SK-N-SH treated with all-trans-retinoic acid at 6 μM for 48 hours (cell line): ENCODE measurements at regions not wholly inside any gene's neighbourhood (a gene's known extent, or its start where the extent isn't known, plus 50 kb on each side); places are given as distances from the start of the nearest gene placed in this dataset.

ENCODE experiments used
- ARNTL ChIP-seq: fragments of 450-650 bp; formaldehyde crosslinking; IDR thresholded peaks from 2 replicates; pipeline ENCODE4 v1.5.0; 2020; ENCODE audit warnings: low read depth, mild to moderate bottlenecking, moderate library complexity, borderline replicate concordance
- CSDC2 ChIP-seq: fragments of 250-450 bp; sonication (Bioruptor Pico); IDR thresholded peaks from 2 replicates; pipeline ENCODE4 v1.5.0; 2020; ENCODE audit warnings: mild to moderate bottlenecking, moderate library complexity
- ESRRG ChIP-seq: fragments of 250-450 bp; sonication (Bioruptor Pico); IDR thresholded peaks from 2 replicates; pipeline ENCODE4 v1.6.1; 2021; ENCODE audit warnings: mild to moderate bottlenecking
- GLIS3 ChIP-seq: fragments of 250-450 bp; sonication (Bioruptor Pico); IDR thresholded peaks from 2 replicates; pipeline ENCODE4 v1.5.0; 2020; ENCODE audit warnings: mild to moderate bottlenecking, moderate library complexity
- OSR1 ChIP-seq: fragments of 250-450 bp; sonication (Bioruptor Pico); IDR thresholded peaks from 2 replicates; pipeline ENCODE4 v1.8.0; 2022; ENCODE audit warnings: moderate library complexity, mild to moderate bottlenecking, inconsistent platforms
- PPARA ChIP-seq: fragments of 250-450 bp; sonication (Bioruptor Pico); IDR thresholded peaks from 2 replicates; pipeline ENCODE4 v1.5.0; 2020; ENCODE audit warnings: mild to moderate bottlenecking, borderline replicate concordance
- SNAI2 ChIP-seq: fragments of 250-450 bp; sonication (Bioruptor Pico); IDR thresholded peaks from 2 replicates; pipeline ENCODE4 v1.5.0; 2020; ENCODE audit warnings: mild to moderate bottlenecking, moderate library complexity
- ZC3H10 ChIP-seq: fragments of 250-450 bp; sonication (Bioruptor Pico); IDR thresholded peaks from 2 replicates; pipeline ENCODE4 v1.5.1; 2021; ENCODE audit warnings: mild to moderate bottlenecking, moderate library complexity
- ZFP30 ChIP-seq: fragments of 450-650 bp; formaldehyde crosslinking; IDR thresholded peaks from 2 replicates; pipeline ENCODE4 v1.5.0; 2022; ENCODE audit warnings: mild to moderate bottlenecking, moderate library complexity
- ZNF70 ChIP-seq: fragments of 450-650 bp; formaldehyde crosslinking; IDR thresholded peaks from 2 replicates; pipeline ENCODE4 v1.5.0; 2020; ENCODE audit warnings: mild to moderate bottlenecking, moderate library complexity
- TF ChIP-seq, protein P1 (sequence below): fragments of 250-450 bp; sonication (Bioruptor Pico); IDR thresholded peaks from 2 replicates; pipeline ENCODE4 v1.8.0; 2020; ENCODE audit warnings: mild to moderate bottlenecking, moderate library complexity, borderline replicate concordance
- TF ChIP-seq, protein P2 (sequence below): fragments of 250-450 bp; sonication (Bioruptor Pico); IDR thresholded peaks from 2 replicates; pipeline ENCODE4 v1.5.1; 2020; ENCODE audit warnings: low read depth, mild to moderate bottlenecking, moderate library complexity
- TF ChIP-seq, protein P3 (sequence below): fragments of 250-450 bp; sonication (Bioruptor Pico); IDR thresholded peaks from 2 replicates; pipeline ENCODE4 v1.5.1; 2021; ENCODE audit warnings: mild to moderate bottlenecking, moderate library complexity
- TF ChIP-seq, protein P4 (sequence below): fragments of 250-450 bp; sonication (Bioruptor Pico); IDR thresholded peaks from 2 replicates; pipeline ENCODE4 v1.8.0; 2021; ENCODE audit warnings: low read depth, mild to moderate bottlenecking, moderate library complexity, borderline replicate concordance

DNA sequence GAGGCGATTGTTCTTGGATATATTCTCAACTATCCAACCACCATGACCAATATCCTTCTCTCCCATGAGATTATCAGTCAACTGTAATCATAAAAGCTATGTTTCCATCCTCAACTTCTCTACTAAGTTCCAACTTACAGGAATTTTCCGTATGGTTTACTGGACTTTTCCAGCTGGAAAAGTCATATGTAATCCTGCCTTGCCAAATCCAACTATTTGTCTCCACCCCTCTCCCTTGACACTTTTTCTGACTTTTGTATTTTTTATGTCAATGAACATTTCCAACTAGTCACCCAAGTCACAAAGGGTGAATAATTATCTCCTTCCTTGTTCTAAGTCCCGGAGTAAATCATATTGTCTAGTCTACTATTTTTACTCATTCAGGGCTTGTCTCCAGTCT is 293.1 kb downstream of the USP25 start:
- no peak for TF ChIP-seq ARNTL (CRISPR knock-in tag)
- no peak for TF ChIP-seq PPARA (CRISPR knock-in tag)
- TF ChIP-seq, protein P1, sequence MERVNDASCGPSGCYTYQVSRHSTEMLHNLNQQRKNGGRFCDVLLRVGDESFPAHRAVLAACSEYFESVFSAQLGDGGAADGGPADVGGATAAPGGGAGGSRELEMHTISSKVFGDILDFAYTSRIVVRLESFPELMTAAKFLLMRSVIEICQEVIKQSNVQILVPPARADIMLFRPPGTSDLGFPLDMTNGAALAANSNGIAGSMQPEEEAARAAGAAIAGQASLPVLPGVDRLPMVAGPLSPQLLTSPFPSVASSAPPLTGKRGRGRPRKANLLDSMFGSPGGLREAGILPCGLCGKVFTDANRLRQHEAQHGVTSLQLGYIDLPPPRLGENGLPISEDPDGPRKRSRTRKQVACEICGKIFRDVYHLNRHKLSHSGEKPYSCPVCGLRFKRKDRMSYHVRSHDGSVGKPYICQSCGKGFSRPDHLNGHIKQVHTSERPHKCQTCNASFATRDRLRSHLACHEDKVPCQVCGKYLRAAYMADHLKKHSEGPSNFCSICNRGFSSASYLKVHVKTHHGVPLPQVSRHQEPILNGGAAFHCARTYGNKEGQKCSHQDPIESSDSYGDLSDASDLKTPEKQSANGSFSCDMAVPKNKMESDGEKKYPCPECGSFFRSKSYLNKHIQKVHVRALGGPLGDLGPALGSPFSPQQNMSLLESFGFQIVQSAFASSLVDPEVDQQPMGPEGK (CRISPR knock-in tag), result no peak
- TF ChIP-seq, protein P2, sequence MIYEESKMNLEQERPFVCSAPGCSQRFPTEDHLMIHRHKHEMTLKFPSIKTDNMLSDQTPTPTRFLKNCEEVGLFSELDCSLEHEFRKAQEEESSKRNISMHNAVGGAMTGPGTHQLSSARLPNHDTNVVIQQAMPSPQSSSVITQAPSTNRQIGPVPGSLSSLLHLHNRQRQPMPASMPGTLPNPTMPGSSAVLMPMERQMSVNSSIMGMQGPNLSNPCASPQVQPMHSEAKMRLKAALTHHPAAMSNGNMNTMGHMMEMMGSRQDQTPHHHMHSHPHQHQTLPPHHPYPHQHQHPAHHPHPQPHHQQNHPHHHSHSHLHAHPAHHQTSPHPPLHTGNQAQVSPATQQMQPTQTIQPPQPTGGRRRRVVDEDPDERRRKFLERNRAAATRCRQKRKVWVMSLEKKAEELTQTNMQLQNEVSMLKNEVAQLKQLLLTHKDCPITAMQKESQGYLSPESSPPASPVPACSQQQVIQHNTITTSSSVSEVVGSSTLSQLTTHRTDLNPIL (CRISPR knock-in tag), result no peak
- TF ChIP-seq OSR1 (CRISPR knock-in tag), result no peak
- no peak for TF ChIP-seq CSDC2 (CRISPR knock-in tag)
- TF ChIP-seq, protein P3, sequence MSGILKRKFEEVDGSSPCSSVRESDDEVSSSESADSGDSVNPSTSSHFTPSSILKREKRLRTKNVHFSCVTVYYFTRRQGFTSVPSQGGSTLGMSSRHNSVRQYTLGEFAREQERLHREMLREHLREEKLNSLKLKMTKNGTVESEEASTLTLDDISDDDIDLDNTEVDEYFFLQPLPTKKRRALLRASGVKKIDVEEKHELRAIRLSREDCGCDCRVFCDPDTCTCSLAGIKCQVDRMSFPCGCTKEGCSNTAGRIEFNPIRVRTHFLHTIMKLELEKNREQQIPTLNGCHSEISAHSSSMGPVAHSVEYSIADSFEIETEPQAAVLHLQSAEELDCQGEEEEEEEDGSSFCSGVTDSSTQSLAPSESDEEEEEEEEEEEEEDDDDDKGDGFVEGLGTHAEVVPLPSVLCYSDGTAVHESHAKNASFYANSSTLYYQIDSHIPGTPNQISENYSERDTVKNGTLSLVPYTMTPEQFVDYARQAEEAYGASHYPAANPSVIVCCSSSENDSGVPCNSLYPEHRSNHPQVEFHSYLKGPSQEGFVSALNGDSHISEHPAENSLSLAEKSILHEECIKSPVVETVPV (CRISPR knock-in tag), result no peak
- TF ChIP-seq ZFP30 (CRISPR knock-in tag), result no peak
- no peak for TF ChIP-seq GLIS3 (CRISPR knock-in tag)
- TF ChIP-seq ESRRG, result no peak
- TF ChIP-seq ZNF70 (CRISPR knock-in tag), result no peak
- no peak for TF ChIP-seq ZC3H10 (CRISPR knock-in tag)
- TF ChIP-seq, protein P4, sequence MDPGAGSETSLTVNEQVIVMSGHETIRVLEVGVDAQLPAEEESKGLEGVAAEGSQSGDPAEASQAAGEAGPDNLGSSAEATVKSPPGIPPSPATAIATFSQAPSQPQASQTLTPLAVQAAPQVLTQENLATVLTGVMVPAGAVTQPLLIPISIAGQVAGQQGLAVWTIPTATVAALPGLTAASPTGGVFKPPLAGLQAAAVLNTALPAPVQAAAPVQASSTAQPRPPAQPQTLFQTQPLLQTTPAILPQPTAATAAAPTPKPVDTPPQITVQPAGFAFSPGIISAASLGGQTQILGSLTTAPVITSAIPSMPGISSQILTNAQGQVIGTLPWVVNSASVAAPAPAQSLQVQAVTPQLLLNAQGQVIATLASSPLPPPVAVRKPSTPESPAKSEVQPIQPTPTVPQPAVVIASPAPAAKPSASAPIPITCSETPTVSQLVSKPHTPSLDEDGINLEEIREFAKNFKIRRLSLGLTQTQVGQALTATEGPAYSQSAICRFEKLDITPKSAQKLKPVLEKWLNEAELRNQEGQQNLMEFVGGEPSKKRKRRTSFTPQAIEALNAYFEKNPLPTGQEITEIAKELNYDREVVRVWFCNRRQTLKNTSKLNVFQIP (CRISPR knock-in tag), result no peak
- TF ChIP-seq SNAI2 (CRISPR knock-in tag), result no peak
